HT1080 (cell line): ENCODE measurements at regions not wholly inside any gene's neighbourhood (a gene's known extent, or its start where the extent isn't known, plus 50 kb on each side); places are given as distances from the start of the nearest gene placed in this dataset.

Experiments used
- DNase-seq: peaks from one replicate; pipeline ENCODE4 v3.0.0-alpha.2; 2015; ENCODE audit warnings: low read depth

GRCh38 chr2:58925676-58926081 is 684.6 kb upstream of the FANCL start:
- no peak for DNase-seq

- DNase-seq: peak; percentile 16
These were observed 682.7 kb upstream of the FANCL start for GRCh38 chr2:58923869-58924268.

- no peak for DNase-seq
These were observed 681.1 kb upstream of the FANCL start for GRCh38 chr2:58922245-58922644.

GRCh38 chr2:58921676-58922075 is 680.6 kb upstream of the FANCL start:
- DNase-seq: no peak

- no peak for DNase-seq
These were observed 678.9 kb upstream of the FANCL start for GRCh38 chr2:58920001-58920400.

GRCh38 chr2:58919316-58919715 is 678.2 kb upstream of the FANCL start:
- no peak for DNase-seq

GRCh38 chr2:58918141-58918540 is 677.0 kb upstream of the FANCL start:
- DNase-seq: no peak

GRCh38 chr2:58917596-58917995 is 676.5 kb upstream of the FANCL start:
- DNase-seq: no peak

GRCh38 chr2:58916063-58916462 is 674.9 kb upstream of the FANCL start:
- DNase-seq: no peak

GRCh38 chr2:58914733-58915505 is 673.8 kb upstream of the FANCL start:
- no peak for DNase-seq

- no peak for DNase-seq
These were observed 672.1 kb upstream of the FANCL start for GRCh38 chr2:58913082-58913726.

- DNase-seq: no peak
These were observed 670.8 kb upstream of the FANCL start for GRCh38 chr2:58911877-58912276.

GRCh38 chr2:58908501-58909154 is 667.5 kb upstream of the FANCL start:
- DNase-seq: no peak

GRCh38 chr2:58907644-58908043 is 666.5 kb upstream of the FANCL start:
- DNase-seq: no peak

GRCh38 chr2:58906081-58906645 is 665.0 kb upstream of the FANCL start:
- no peak for DNase-seq

GRCh38 chr2:58904095-58904494 is 663.0 kb upstream of the FANCL start:
- DNase-seq: no peak

GRCh38 chr2:58903427-58903826 is 662.3 kb upstream of the FANCL start:
- DNase-seq: no peak

GRCh38 chr2:58900246-58901027 is 659.3 kb upstream of the FANCL start:
- no peak for DNase-seq

GRCh38 chr2:58899692-58900091 is 658.6 kb upstream of the FANCL start:
- DNase-seq: peak; percentile 2

- DNase-seq: no peak
These were observed 655.5 kb upstream of the FANCL start for GRCh38 chr2:58896638-58897037.

GRCh38 chr2:58895857-58896256 is 654.7 kb upstream of the FANCL start:
- no peak for DNase-seq
